ENCODE measurements at regions not wholly inside any gene's neighbourhood (a gene's known extent, or its start where the extent isn't known, plus 50 kb on each side); places are given as distances from the start of the nearest gene placed in this dataset.

DNA sequence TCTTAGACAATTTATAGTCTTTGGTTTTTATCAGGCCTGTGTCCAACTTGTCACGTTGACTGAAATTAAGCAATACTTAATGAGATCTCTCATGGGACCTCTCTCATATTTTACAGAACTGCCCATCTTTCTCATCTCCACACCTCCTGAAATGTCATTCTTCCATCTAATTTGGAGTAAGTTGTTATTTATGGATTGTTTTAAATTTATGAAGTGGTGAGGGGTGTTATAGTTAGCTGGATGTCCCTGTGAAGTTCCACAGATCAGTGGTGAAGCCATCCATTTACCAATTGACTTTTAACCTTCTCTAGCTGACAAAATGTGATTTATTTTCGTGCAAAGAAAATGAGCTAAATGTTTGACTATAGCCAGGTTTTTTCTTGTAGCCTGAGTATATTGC is 824.9 kb downstream of the KCNJ2 start:
- no peaks in the 10 kb centered on the region for H3K9me3 ChIP-seq (ENCODE audit: low read length)
- no peak for TF ChIP-seq EZH2 (IDR thresholded peaks at IDR 0.05; ENCODE audit: borderline replicate concordance, low read length)
- TF ChIP-seq, protein P1, sequence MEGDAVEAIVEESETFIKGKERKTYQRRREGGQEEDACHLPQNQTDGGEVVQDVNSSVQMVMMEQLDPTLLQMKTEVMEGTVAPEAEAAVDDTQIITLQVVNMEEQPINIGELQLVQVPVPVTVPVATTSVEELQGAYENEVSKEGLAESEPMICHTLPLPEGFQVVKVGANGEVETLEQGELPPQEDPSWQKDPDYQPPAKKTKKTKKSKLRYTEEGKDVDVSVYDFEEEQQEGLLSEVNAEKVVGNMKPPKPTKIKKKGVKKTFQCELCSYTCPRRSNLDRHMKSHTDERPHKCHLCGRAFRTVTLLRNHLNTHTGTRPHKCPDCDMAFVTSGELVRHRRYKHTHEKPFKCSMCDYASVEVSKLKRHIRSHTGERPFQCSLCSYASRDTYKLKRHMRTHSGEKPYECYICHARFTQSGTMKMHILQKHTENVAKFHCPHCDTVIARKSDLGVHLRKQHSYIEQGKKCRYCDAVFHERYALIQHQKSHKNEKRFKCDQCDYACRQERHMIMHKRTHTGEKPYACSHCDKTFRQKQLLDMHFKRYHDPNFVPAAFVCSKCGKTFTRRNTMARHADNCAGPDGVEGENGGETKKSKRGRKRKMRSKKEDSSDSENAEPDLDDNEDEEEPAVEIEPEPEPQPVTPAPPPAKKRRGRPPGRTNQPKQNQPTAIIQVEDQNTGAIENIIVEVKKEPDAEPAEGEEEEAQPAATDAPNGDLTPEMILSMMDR (IDR thresholded peaks at IDR 0.05; ENCODE audit: low read length), result no peak
- no peaks in the 10 kb centered on the region for H3F3A ChIP-seq (ENCODE audit: insufficient read depth, low read length)
- no peak overlapping the region for H3K4me2 ChIP-seq (ENCODE audit: low read length)
- no peak overlapping the region for H3K27ac ChIP-seq (ENCODE audit: low read depth, low read length, poor library complexity, severe bottlenecking)
- no peaks in the 10 kb centered on the region for H3K36me3 ChIP-seq (ENCODE audit: insufficient read depth, low read length)
- no peaks in the 10 kb centered on the region for H3K79me2 ChIP-seq (ENCODE audit: insufficient read depth, low read length)
- no peak overlapping the region for H3K9ac ChIP-seq (ENCODE audit: low read length)
- H3K4me1 ChIP-seq (ENCODE audit: insufficient read depth, low read length, severe bottlenecking), result no peaks in the 10 kb centered on the region
- no peaks in the 10 kb centered on the region for H3K27me3 ChIP-seq (ENCODE audit: insufficient read depth, low read length)
- H4K20me1 ChIP-seq (ENCODE audit: insufficient read depth, low read length), result no peaks in the 10 kb centered on the region
- H3K9me2 ChIP-seq (ENCODE audit: low read depth, low read length), result no peaks in the 10 kb centered on the region
- H3K4me3 ChIP-seq (ENCODE audit: low read depth, low read length, poor library complexity, severe bottlenecking), result no peak overlapping the region
- no peak overlapping the region for H2AFZ ChIP-seq (ENCODE audit: low read length)

DNA sequence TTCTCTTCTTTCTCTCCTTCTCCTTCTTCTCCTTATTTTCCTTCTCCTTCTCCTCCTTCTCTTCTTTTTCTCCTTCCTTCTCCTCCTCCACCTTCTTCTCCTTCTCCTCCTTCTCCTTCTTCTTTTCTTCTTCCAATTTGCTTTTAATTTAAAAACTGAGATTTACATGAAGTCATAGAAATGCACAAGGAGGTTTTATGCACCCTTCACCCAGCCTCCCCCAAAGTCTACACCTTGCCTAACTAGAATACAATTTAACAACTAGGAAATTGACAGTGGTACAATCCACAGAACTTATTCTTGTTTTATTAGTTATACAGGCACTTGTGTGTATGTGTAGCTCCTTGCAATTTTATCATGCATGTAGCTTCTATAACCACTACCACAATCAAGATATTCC is 826.7 kb downstream of the KCNJ2 start:
- H3K9ac ChIP-seq (ENCODE audit: low read length), result no peak overlapping the region
- no peak overlapping the region for H3K4me3 ChIP-seq (ENCODE audit: low read depth, low read length, poor library complexity, severe bottlenecking)
- no peaks in the 10 kb centered on the region for H3K79me2 ChIP-seq (ENCODE audit: insufficient read depth, low read length)
- H3K27me3 ChIP-seq (ENCODE audit: insufficient read depth, low read length), result no peaks in the 10 kb centered on the region
- no peaks in the 10 kb centered on the region for H4K20me1 ChIP-seq (ENCODE audit: insufficient read depth, low read length)
- H3K27ac ChIP-seq (ENCODE audit: low read depth, low read length, poor library complexity, severe bottlenecking), result no peak overlapping the region
- no peak overlapping the region for H2AFZ ChIP-seq (ENCODE audit: low read length)
- no peaks in the 10 kb centered on the region for H3F3A ChIP-seq (ENCODE audit: insufficient read depth, low read length)
- TF ChIP-seq EZH2 (IDR thresholded peaks at IDR 0.05; ENCODE audit: borderline replicate concordance, low read length), result no peak
- TF ChIP-seq, protein P1 (IDR thresholded peaks at IDR 0.05; ENCODE audit: low read length), result no peak
- H3K4me1 ChIP-seq (ENCODE audit: insufficient read depth, low read length, severe bottlenecking), result no peaks in the 10 kb centered on the region
- H3K9me3 ChIP-seq (ENCODE audit: low read length), result no peaks in the 10 kb centered on the region
- no peaks in the 10 kb centered on the region for H3K36me3 ChIP-seq (ENCODE audit: insufficient read depth, low read length)
- H3K9me2 ChIP-seq (ENCODE audit: low read depth, low read length), result no peaks in the 10 kb centered on the region
- no peak overlapping the region for H3K4me2 ChIP-seq (ENCODE audit: low read length)

DNA sequence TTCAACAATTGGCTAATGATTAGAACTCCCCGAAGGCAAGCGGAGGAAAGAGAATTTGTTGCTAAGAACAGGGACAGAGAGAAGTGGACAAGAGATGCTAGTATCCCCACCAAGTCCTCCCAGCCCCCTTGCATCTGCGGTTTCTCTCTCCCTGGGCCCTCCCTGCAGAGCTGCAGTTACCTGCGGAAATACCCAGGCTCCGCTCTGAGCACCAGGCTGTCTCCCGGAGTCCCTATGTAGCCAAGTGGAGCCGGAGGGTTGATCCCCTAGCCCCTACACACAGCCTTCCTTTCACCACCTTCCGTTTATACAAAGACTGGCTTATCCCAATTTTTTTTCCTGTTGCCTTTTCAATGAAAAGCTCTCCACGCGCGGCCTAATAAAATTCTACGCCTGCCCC is 834.4 kb downstream of the KCNJ2 start:
- Histone ChIP-seq H3K4me1 (ENCODE audit: insufficient read depth, low read length, severe bottlenecking) (no peaks in the 10 kb centered on the region), H4K20me1 (ENCODE audit: insufficient read depth, low read length) (no peaks in the 10 kb centered on the region), H3K79me2 (ENCODE audit: insufficient read depth, low read length) (no peaks in the 10 kb centered on the region), H3K4me3 (ENCODE audit: low read depth, low read length, poor library complexity, severe bottlenecking) (no peak overlapping the region), H3K4me2 (ENCODE audit: low read length) (no peak overlapping the region), H3K36me3 (ENCODE audit: insufficient read depth, low read length) (no peaks in the 10 kb centered on the region), H3K27ac (ENCODE audit: low read depth, low read length, poor library complexity, severe bottlenecking) (no peak overlapping the region), H3K9me2 (ENCODE audit: low read depth, low read length) (no peaks in the 10 kb centered on the region), H2AFZ (ENCODE audit: low read length) (no peak overlapping the region), H3F3A (ENCODE audit: insufficient read depth, low read length) (no peaks in the 10 kb centered on the region), H3K9me3 (ENCODE audit: low read length) (no peaks in the 10 kb centered on the region), H3K27me3 (ENCODE audit: insufficient read depth, low read length) (no peaks in the 10 kb centered on the region), H3K9ac (ENCODE audit: low read length) (no peak overlapping the region)
- TF ChIP-seq, protein P1 (IDR thresholded peaks at IDR 0.05; ENCODE audit: low read length), result no peak
- no peak for TF ChIP-seq EZH2 (IDR thresholded peaks at IDR 0.05; ENCODE audit: borderline replicate concordance, low read length)

All from OCI-LY1 (cell line).